PC-3 (cell line): ENCODE measurements at regions not wholly inside any gene's neighbourhood (a gene's known extent, or its start where the extent isn't known, plus 50 kb on each side); places are given as distances from the start of the nearest gene placed in this dataset.

ENCODE experiments used
- EZH2 ChIP-seq: fragments of 300-600 bp; sonication (generic); IDR thresholded peaks from one replicate; pipeline ENCODE4 v1.6.1; 2017; ENCODE audit warnings: antibody characterized with exemption, mild to moderate bottlenecking, low read length; ENCODE audit not compliant: unreplicated experiment
- EZH2phosphoT487 ChIP-seq: fragments of 300-600 bp; sonication (generic); IDR thresholded peaks from 2 replicates; pipeline ENCODE4 v1.6.1; 2018; ENCODE audit warnings: mild to moderate bottlenecking, antibody characterized with exemption, low read length, borderline replicate concordance
- TF ChIP-seq, protein P1 (sequence below): fragments of 300-600 bp; sonication (generic); conservative IDR thresholded peaks from 2 replicates; pipeline ENCODE4 v1.5.1; 2017; ENCODE audit warnings: antibody characterized with exemption, low read depth, mild to moderate bottlenecking, low read length

DNA sequence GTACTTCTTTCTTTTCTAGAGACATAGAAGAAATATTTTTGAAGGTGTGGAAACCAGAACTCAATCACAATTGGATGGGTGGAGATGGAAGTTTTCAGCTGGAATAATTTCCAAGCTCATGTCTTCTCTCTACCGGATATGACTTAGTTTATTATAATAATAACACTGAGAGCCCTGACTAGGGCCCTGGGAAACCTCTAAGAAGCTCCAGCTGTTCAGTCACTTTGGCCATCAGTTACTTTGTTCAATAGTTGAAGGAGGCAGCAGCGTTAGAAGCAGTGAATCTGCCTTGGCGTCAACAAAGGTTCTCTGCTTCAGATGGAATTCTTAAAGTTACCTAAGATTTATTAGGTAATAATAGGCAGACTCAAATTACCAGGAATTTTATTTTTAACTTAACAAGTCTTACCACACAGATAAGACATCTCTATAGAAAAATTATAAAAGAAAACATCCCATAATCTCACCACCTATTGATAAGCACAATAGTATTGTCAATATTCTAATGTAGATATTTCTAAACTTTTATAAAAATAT, 293.8 kb upstream of the CHAC2 start:
- TF ChIP-seq, protein P1, sequence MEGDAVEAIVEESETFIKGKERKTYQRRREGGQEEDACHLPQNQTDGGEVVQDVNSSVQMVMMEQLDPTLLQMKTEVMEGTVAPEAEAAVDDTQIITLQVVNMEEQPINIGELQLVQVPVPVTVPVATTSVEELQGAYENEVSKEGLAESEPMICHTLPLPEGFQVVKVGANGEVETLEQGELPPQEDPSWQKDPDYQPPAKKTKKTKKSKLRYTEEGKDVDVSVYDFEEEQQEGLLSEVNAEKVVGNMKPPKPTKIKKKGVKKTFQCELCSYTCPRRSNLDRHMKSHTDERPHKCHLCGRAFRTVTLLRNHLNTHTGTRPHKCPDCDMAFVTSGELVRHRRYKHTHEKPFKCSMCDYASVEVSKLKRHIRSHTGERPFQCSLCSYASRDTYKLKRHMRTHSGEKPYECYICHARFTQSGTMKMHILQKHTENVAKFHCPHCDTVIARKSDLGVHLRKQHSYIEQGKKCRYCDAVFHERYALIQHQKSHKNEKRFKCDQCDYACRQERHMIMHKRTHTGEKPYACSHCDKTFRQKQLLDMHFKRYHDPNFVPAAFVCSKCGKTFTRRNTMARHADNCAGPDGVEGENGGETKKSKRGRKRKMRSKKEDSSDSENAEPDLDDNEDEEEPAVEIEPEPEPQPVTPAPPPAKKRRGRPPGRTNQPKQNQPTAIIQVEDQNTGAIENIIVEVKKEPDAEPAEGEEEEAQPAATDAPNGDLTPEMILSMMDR, result no peak
- TF ChIP-seq EZH2phosphoT487 (no peak), EZH2 (no peak)
